NCI-H187 treated with DMSO at 0.1 percent for 48 hours (cell line): ENCODE measurements at regions not wholly inside any gene's neighbourhood (a gene's known extent, or its start where the extent isn't known, plus 50 kb on each side); places are given as distances from the start of the nearest gene placed in this dataset.
A peak's percentile ranks its signal among the peaks of the same experiment; 100 is the strongest.

Source experiments
- DNase-seq: peaks from one replicate; lab custom pipeline; 2025; lab: John Stamatoyannopoulos, UW

DNA sequence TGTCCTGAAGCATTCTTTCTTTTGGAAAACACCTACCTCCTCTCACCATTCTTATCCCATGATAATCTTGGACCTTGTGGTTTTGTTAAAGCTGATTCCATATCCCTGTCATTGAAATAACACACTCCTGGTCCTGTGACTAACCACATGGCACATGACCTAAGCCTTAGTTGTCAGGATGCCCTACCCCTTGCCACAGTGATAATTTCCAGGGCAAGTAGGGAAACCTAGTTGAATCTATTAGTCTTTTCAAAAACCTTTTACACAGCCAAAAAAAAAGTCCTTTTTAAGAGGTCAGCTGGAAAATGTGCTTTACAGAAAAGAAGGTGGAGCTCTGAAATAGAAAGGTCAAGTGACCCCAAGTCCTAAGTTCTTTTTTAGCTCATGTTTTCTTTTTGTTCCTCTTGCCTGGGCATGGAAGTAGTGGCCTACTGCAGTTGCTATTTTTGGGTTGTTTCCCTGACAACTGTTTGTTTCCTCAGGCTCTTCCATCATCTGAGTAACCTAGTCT lies 608.4 kb downstream of the LRFN5 start:
- DNase-seq, result no peak

DNA sequence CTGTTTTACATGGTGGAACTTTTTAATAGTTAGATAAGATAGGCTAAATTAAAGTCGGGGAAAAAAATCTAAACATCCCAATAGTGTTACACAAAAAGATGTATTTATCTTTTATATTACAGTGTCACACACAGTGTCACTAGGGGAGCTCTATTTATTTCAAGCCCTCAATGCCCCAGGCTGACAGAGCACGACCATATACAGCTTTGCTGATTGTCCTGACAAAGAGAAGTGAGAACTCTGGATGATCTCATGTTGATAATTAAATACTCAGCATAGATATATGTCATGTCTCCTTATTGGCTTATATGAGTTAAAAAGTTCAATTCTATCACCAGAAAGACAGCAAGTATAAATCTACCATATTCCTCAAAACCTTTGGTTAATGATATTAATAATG lies 594.3 kb downstream of the LRFN5 start:
- DNase-seq, result no peak

DNA sequence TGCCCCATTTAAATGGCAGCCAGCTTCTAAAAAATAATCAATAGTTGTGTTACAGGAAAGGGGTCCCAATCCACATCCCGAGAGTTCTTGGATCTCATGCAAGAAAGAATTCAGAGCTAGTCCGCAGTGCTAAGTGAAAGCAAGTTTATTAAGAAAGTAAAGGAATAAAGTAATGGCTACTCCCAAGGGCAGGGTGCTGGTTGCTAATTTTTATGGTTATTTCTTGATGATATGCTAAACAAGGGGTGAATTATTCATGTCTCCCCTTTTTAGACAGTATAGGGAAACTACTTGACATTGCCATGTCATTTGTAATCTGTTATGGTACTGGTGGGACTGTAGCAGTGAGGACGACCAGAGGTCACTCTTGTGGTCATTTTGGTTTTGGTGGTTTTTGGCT lies 591.3 kb downstream of the LRFN5 start:
- no peak for DNase-seq

DNA sequence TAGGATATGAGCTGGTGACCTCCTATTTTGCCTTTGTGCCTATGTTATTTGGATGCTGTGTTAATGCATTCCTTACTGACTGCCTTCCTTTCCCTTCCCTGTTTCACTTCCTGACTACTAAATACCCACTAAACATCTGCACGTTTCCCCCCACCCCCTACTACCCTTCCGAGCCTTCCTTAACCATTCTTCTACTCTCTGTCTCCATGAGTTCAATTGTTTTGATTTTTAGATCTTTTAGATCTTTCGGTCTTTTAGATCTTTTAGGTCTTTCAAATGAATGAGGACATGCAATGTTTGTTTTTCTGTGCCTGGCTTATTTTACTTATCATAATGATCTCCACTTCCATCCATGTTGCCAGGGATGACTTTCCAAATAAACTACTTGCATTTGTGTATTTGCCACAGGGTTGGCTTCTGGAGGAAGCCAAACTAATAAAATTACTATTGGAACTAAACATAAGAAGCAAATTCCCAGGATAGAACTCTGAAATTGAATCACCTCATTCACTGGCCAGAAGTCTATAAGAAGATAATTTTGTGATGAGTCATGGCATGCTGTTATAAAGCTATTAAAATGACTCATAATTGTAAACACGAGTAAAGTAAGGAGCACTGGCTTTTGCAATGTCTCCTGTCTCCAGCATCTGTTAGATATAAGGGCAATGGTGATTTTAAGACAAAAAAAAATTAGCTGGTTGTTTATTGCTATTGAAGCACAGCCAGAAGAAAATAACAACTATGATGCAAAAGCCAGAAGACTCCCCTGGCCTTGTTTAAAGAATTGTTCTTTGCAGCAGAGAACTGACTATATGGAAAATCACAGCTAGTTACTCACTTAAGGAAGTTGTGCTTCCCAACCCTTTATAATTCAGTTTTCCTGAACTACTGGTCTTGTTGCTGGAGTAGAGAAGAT lies 586.3 kb downstream of the LRFN5 start:
- no peak for DNase-seq

DNA sequence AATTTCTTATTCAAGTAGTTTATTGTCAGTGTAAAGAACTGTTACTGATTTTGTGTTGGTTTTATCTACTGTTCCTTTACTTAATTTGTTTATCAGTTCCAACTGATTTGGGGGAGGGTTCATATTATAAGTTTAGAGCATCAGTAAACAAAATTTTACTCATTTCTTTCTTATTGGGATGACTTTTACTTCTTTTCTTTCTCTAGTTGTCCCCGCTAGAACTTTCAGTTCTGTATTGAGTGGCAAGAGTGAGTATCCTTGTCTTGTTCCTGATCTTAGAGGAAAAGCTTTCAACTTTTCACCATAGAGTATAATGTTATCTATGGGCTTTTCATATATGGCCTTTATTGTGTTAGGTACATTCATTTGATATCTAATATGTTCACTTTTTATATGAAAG lies 584.1 kb downstream of the LRFN5 start:
- DNase-seq, result no peak

DNA sequence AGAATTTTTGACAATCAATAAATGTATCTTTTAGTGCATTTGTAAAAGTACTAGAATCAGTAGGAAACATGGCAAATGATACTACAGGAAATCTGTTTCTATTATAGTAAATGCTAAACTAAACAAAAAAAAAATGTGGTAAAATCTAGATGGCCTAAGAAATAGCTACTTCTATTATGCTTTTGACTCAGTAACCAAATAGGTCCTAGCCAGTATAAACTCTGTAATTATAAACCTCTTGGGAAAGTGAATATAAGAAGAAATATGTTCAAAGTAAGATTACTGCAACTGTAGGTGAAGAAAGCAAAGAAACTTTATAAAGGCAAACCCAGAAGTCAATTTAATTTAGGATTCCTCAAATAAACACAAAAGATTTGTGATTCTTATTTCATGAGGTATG lies 581.2 kb downstream of the LRFN5 start:
- DNase-seq, result no peak

DNA sequence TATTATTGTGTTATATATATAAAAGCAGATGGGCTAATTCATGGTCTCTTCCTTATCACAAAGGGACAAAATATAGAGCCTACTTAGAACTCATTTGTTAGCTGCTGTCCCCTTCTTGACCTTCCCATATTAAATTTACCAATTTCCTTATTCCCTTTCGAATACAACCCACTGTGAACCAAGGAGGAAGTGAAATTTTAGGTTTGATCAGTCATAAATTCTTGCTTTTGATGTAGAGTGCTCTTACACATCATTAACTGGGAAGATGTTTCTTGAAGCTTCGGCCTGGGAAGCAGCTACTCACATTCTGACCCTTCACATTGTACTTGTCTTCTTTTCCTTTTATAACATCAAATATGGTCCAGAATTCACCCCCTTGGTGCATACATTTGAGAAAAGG lies 579.0 kb downstream of the LRFN5 start:
- no peak for DNase-seq

DNA sequence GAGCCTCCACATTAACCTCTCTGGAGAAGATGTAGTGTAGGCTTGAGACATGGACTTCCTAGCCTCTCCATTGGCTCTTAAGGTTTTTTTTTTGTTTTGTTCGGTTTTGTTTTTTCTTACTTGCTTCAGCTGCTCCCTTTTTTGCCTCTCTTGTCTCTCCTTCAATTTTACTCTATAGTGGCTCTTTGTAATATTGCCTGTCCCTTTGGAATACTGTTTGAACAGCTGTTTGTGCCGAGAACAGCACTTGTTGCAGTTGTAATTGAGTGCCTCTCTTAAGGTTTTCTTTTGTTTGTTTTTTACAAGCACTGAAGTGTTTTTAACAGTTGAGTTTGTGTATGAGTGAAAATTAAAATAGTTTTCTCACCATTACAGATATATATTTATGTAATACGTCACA lies 567.7 kb downstream of the LRFN5 start:
- peak; percentile 96 for DNase-seq

DNA sequence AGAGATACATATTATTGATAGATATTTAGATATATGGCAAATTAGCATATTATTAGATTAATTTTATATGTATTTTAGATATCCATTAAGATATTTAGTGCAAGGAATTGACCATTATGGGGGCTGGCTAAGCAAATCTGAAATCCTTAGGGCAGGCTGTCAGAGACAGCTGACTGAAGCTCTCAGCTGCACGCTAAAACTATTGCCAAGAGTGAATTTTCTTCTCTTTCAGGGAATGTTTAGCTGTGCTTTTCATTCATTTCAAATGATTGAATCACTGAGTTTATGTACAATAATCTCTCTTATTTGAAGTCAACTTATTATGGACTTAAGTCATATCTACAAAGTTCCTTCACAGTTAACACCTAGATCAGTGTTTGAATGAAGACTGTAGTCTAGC lies 566.5 kb downstream of the LRFN5 start:
- DNase-seq, result no peak

DNA sequence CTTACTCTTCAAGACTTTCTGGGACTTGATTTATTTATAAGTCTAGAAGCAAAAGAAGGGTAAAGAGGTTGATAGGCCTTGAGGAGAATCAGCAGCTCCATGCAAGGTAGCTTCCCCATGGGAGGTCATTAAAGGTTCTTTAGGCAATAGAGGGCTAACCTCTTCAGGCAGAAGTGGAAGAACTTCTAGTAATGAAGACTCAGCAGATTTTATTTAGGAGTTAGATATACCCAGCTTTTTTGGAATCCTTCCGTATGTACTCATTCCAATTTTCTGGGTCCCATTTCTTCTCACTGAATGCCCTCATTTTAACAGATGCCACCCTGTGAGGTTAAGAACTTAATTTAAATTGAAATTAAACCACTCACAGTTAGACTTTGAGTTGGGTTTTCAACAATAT lies 565.6 kb downstream of the LRFN5 start:
- no peak for DNase-seq

DNA sequence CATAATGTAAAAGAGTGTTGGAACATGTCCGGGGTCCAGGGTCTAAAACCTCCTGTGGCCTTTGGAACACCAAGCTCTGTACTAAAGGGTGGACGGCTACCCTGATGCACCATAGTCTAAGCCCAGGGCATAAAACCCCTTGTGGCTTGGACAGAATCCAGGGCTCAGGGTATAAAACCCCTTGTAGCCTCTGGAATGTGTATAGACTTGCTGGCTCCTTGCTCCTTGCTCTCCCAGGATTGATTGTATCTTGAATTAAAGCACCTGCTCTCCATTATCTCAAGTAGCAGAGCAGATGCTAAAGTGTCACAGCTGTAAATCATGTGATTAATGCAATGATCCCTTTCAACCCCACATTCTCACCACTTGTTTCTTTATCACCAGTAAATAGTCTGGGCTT lies 556.5 kb downstream of the LRFN5 start:
- peak; percentile 61 for DNase-seq

DNA sequence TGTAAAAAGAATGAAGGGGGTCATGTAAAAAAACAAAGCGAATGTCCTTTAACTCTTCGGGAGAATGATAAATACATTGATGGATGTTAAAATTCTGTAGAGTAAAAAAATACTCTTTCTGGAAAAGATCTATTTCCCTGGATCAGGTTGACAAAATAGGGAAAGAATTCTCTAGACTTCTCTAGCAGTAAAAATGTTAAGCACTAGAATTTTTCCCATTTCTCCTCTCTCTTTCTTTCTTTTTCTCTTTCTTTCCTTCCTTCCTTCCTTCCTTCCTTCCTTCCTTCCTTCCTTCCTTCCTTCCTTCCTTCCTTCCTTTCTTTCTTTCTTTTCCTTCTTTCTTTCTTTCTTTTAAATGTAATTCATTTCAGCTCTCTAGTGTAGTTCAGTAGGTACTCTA lies 552.5 kb downstream of the LRFN5 start:
- no peak for DNase-seq

DNA sequence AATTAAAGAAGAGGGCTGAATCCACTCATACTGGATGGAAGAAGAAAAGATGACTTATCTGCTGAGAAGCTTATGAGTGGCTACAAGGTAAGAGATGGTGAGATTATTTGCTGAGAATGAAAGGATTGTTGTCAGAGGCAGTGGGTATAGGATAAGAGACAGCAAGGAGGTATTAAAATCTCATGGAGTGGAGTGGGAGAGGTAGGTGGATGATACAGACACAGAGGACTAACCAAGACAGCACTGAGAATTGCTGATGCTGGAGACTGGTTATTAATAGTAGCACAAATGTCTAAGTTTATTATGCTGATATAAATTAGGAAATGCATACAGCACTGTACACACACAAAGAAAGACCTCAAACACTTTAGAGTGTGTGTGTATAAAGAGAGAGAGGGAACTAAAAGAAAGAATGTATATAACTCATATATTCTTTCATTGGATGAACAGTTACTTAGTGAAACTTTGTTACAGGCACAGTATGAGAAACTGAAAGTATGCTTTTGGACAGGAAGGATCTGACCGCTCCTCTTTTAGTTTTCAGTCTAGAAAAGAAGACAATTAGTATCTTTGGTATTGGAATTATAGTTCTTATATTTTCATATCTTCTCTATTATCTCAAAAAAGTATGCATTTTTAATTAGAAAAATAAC lies 543.1 kb downstream of the LRFN5 start:
- no peak for DNase-seq

DNA sequence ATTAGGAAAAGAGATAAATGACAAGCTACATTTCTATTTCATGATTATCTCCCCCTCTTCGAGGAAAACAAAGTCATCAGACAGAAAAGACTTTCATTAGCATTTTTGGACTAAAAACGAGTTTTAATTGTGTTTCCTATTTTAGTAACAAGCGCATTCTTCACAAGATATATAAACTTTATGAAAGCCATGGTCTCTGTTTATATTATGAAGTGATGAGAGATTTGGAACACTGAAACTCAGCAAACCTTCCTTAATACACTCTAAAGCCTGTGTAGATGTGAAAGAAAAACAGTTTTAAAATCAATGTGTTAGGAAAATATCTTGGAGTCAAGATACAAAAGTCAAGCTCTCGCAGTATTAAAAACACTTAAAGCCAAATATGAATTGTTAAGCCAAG lies 539.1 kb downstream of the LRFN5 start:
- no peak for DNase-seq

DNA sequence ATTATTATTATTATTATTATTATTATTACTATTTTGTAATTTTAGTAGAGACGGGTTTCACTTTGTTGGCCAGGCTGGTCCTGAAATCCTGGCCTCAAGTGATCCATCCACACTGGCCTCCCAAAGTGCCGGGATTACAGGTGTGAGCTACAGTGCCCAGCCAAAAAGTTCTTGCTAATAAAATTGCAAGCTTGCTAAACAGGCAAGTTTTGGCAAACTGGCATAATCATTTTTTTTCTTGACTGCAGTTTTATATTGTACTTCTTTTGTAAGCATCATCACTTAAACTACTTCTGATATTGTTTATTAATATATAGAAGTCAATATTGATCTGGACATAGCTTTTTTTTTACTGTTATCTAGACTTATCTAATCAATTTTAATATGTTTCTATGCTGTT lies 536.4 kb downstream of the LRFN5 start:
- no peak for DNase-seq

DNA sequence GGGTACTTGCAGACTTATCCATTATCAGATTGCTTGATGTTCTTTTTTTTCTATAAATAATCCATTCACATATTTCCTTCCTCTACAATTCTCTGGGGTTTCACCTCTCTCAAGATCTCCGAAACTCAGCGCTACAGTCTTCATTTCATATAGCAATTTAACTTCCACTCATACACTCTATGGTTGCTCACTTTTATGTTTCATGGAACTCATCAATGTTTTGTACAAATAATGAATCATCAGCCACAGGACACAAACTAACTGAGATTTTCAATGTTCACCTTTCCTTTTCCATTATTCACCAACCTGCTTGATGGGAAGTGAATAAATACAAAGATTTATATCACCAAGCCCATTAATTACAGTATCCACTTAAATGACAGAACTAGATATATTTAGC lies 534.7 kb downstream of the LRFN5 start:
- DNase-seq, result no peak

DNA sequence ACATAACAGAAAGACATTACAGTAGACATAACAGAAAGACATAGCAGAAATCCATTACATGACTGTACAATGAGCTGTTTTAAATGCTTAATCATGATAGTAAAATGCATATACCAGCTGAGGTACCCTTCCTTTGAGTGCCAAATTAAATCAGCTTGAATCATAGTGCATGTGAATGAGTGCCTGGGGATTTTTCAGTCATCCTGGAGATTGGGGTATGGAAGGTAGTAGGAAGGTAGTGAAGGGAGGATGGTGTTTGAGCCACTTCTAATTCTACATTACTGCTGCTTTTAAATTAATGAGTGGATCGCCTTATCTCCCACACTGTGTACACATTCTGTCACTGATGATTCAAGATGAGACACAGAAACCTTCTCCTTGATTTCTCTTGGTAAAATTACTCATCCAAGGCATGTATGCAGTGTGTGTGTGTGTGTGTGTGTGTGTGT lies 534.2 kb downstream of the LRFN5 start:
- DNase-seq, result no peak

DNA sequence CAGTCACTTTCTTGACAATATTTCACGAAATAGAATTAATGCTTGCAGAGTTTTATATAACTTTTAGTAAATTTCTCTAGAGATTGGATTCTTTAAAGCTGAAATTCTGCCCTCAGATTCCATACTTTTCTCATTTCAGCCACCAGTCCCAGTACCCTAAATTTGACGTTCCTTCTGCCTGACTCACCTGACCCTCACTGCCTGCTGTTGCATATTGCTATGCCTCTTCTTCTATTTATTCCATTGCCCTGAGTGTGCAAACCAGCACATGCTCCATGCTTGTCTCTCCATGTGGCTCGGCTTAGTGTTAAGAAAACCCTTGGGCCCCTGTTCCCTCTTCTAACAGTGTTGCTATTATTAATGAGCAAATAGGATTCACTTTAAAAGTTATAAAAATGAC lies 533.3 kb downstream of the LRFN5 start:
- no peak for DNase-seq

DNA sequence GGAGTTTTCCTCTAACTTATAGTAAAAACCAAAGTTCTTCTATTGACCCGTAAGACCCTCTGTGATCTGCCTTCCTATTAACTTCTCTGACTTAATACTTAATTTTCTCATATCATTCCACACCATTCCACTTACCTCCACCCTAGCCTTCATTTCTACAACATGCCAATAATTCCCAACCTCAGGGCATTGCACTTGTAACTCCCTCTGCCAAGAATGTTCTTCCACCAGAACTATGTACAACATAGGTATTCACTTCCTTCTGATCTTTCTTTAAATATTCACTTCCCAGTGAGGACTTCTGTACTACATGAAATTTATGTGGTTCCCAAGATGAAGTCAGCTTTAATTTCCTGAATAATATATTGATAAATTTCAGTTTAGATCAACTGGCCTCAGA lies 531.7 kb downstream of the LRFN5 start:
- no peak for DNase-seq

DNA sequence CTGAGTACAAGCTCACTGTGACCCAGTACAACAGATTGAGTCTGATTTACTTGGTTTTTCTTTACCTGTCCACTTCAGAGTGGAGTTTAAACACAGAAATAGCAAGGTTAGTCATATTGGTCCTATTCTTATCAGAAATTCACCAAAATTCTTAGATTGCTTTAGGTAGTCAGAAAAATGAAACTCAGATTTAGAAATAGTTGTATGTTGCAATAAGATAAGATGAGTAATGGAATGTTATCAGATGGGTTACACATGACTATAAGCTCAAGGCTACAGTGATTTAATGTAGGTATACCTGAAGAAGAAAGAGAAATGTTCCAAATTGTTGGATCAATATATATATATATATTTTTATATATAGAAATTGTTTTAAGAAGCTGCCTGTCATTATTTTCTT lies 524.1 kb downstream of the LRFN5 start:
- DNase-seq, result no peak

DNA sequence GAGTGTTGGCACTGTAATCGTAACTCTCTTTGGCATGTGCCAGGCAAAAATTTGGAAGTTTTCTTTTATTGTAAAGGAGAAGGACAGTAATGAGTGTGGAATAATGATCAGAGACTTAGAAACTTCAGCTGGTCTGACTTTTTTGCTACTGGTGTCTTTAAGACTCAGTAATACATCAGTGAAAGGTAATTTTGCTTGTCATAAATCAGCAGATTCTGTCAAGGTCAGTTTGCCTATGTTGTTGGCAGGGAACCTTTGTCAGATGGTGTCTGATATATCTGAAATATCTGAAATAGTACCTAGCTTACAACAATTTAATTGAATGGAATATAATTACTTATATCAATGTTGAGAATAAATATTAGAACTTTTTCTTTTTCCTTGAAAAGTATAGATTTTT lies 516.9 kb downstream of the LRFN5 start:
- DNase-seq, result no peak

DNA sequence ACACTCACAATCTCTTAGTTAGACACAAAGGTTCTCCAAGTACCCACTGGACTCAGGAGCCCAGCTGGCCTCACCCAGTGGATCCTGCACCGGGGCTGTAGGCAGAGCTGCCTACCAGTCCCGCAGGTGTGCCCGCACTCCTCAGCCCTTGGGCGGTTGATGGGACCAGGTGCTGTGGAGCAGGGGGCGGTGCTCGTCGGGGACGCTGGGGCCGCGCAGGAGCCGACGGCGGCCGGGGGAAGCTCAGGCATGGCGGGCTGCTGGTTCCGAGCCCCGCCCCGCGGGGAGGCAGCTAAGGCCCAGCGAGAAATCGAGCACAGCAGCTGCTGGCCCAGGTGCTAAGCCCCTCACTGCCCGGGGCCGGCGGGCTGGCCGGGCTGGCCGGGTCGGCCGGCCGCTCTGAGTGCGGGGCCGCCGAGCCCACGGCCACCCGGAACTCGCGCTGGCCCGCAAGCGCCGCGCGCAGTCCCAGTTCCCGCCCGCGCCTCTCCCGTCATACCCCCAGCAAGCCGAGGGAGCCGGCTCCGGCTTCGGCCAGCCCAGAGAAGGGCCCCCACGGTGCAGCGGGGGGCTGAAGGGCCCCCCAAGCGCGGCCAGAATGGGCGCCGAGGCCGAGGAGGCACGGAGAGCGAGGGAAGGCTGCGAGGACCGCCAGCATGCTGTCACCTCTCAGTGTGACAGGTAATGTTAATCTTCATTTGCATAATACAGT lies 506.8 kb downstream of the LRFN5 start:
- DNase-seq, result no peak

DNA sequence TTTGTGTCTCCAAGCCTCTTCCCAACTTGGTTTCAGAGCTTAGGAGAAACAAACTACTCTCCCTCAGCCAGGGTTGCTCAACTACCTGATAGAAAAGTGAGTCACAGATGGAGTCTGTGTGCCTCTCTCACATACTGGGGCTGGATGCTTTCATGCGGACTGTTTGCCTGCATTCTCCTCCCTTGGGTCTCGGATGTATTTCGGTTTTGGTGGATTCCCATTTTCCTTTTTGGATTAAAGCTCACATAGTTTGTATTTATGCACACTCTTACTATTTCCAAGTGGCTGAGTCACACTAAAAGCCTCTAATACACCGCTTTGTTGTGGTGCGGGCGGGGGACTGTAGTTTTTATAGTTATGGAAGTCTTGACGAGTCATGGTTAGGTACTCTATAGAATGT lies 505.4 kb downstream of the LRFN5 start:
- no peak for DNase-seq
